ENCODE measurements at regions not wholly inside any gene's neighbourhood (a gene's known extent, or its start where the extent isn't known, plus 50 kb on each side); places are given as distances from the start of the nearest gene placed in this dataset.

DNA sequence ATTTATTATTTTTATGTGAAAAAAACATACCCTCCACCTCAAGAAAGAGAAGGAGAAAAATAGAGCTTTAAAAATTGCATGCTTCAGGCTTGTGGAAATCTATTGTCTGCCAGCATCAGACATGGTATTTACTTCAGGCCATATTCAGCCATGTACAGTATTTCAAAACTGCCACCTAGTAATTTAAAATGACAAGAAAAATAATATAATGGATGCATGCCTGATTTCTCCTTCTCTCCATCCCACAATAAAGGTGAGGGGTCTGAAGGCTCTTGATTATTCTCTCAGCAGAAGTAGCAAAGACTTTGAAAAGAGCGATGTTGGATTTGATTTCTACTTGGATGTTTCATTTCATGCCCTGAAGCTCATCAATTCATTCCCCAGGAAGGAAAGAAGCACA, 250.7 kb downstream of the TBC1D4 start:
- DNase-seq (no peak), FAIRE-seq (no peak)
- Histone ChIP-seq H3K4me3 (ENCODE audit: low read depth in 1 of 3, low read length in 3 of 3) (no peak overlapping the region), H3K4me1 (ENCODE audit: control insufficient read depth in 3 of 3, insufficient read depth in 2 of 3, low read depth in 1 of 3, low read length in 2 of 3) (no peaks in the 10 kb centered on the region), H3K9me3 (ENCODE audit: control insufficient read depth in 2 of 2, insufficient read depth in 1 of 2, low read depth in 1 of 2, low read length in 1 of 2) (no peaks in the 10 kb centered on the region), H3K27ac (ENCODE audit: low read depth in 1 of 3, low read length in 2 of 3) (no peak overlapping the region), H3K27me3 (ENCODE audit: control insufficient read depth in 3 of 3, insufficient read depth in 3 of 3, low read length in 3 of 3) (no peaks in the 10 kb centered on the region), H3K36me3 (ENCODE audit: control insufficient read depth in 3 of 3, insufficient read depth in 2 of 3, low read depth in 1 of 3, low read length in 3 of 3) (no peaks in the 10 kb centered on the region)
- 96 to 97% (median 97%) methylated on average over 1 of the region's 1 CpG for WGBS, 3 donors

DNA sequence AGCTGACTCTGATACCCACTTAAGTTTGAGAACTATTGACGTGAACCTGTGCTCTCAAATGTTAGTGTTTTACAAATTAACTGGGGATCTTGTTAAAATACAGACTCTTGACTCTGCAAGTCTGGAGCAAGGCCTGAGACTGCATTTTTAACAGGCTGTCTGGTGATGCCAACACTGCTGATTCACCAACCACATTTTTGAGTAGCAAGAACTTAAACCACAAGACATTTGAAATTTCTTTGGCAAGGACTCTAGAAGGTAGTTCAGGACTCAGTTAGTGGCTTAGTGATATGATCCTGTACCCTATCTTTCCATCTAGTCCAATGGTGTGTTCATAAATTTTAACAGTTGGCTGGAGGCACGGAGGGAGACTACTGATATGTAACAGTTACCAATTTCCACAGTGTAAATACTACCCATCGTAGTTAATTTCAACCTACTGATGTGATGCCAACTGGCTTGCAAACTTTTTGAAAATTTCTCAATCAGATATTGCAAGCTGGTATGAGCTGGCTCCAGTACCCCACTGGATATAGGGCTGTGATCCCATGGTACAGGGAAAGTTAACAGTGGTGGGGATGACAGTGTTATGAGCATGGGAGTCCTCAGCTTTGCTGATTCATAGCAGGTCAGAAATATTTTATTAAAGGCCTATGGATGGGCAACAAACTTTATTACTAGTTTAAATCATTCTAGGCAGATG, 255.1 kb downstream of the TBC1D4 start:
- FAIRE-seq: no peak
- H3K27me3 ChIP-seq (ENCODE audit: control insufficient read depth in 3 of 3, insufficient read depth in 3 of 3, low read length in 3 of 3): peaks cover 0 to 4% (median 0%) of the 10 kb centered on the region in 3 donors
- H3K27ac ChIP-seq (ENCODE audit: low read depth in 1 of 3, low read length in 2 of 3): no peak overlapping the region
- no peaks in the 10 kb centered on the region for H3K36me3 ChIP-seq (ENCODE audit: control insufficient read depth in 3 of 3, insufficient read depth in 2 of 3, low read depth in 1 of 3, low read length in 3 of 3)
- peaks cover 0 to under 1% of the 10 kb centered on the region in 2 donors for H3K9me3 ChIP-seq (ENCODE audit: control insufficient read depth in 2 of 2, insufficient read depth in 1 of 2, low read depth in 1 of 2, low read length in 1 of 2)
- no peak overlapping the region for H3K4me3 ChIP-seq (ENCODE audit: low read depth in 1 of 3, low read length in 3 of 3)
- no peak for DNase-seq
- 74 to 87% (median 84%) methylated on average over 3 of the region's 3 CpGs for WGBS, 3 donors
- H3K4me1 ChIP-seq (ENCODE audit: control insufficient read depth in 3 of 3, insufficient read depth in 2 of 3, low read depth in 1 of 3, low read length in 2 of 3): no peaks in the 10 kb centered on the region

DNA sequence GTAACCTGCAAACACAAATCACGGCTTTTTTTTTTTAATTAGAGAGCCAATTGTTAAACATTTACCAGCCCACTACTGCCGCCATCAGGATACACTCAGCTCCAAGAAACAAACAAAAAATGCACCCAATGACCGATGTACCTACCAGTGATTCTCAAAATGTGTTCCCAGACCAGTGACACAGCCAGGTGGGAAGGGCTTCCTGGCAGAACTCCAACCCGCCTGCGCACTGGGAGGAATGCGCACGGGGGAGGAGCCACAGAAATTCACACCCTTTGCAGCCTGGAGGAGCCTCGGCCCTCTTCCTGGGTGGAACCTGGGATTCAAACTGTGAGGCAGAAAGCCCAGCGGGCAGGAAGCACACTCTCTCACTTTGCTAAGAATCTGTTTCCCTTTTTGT, 255.9 kb downstream of the TBC1D4 start:
- 77 to 86% (median 79%) methylated on average over 9 of the region's 9 CpGs for WGBS, 3 donors
- H3K9me3 ChIP-seq (ENCODE audit: control insufficient read depth in 2 of 2, insufficient read depth in 1 of 2, low read depth in 1 of 2, low read length in 1 of 2): peaks cover 0 to 3% of the 10 kb centered on the region in 2 donors
- no peak overlapping the region for H3K27ac ChIP-seq (ENCODE audit: low read depth in 1 of 3, low read length in 2 of 3)
- peaks cover 0 to 4% (median 0%) of the 10 kb centered on the region in 3 donors for H3K27me3 ChIP-seq (ENCODE audit: control insufficient read depth in 3 of 3, insufficient read depth in 3 of 3, low read length in 3 of 3)
- H3K4me3 ChIP-seq (ENCODE audit: low read depth in 1 of 3, low read length in 3 of 3): no peak overlapping the region
- DNase-seq (no peak), FAIRE-seq (no peak)
- H3K4me1 ChIP-seq (ENCODE audit: control insufficient read depth in 3 of 3, insufficient read depth in 2 of 3, low read depth in 1 of 3, low read length in 2 of 3): no peaks in the 10 kb centered on the region
- no peaks in the 10 kb centered on the region for H3K36me3 ChIP-seq (ENCODE audit: control insufficient read depth in 3 of 3, insufficient read depth in 2 of 3, low read depth in 1 of 3, low read length in 3 of 3)

DNA sequence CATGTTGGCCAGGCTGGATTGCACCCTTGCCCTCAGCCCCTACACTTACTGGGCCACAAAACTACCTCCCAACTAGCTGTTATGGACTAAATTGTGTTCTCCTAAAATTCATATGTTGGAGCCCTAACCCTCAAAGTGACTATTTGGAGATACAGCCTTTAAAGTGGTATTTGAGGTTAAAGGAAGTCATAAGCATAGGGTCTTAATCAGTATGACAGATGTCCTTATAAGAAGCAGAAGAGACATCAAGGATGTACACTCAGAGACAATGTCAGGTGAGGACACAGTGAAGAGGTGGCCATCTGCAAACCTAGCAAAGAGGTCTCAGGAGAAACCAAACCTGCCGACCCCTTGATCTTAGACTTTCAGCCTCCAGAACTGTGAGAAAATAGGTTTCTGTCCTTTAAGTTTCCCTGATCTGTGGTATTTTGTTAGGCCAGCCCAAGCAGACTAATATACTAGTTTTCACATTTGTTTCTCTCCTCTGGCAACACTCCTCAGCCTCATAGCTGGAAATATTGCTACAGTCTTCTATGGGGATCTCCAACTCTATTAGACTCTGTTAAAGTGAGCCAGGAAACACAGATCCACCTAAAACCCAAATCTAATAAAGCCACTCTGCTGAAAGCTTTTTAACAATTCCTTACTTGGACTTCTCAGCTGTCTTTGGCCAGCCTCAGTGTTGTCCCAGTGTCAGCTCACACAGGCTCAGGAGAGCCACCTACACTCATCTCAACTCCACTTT, 256.5 kb downstream of the TBC1D4 start:
- DNase-seq: no peak
- FAIRE-seq: no peak
- Histone ChIP-seq H3K4me1 (ENCODE audit: control insufficient read depth in 3 of 3, insufficient read depth in 2 of 3, low read depth in 1 of 3, low read length in 2 of 3) (no peaks in the 10 kb centered on the region), H3K36me3 (ENCODE audit: control insufficient read depth in 3 of 3, insufficient read depth in 2 of 3, low read depth in 1 of 3, low read length in 3 of 3) (no peaks in the 10 kb centered on the region), H3K9me3 (ENCODE audit: control insufficient read depth in 2 of 2, insufficient read depth in 1 of 2, low read depth in 1 of 2, low read length in 1 of 2) (peaks cover 0 to 3% of the 10 kb centered on the region in 2 donors), H3K27me3 (ENCODE audit: control insufficient read depth in 3 of 3, insufficient read depth in 3 of 3, low read length in 3 of 3) (peaks cover 0 to 4% (median 0%) of the 10 kb centered on the region in 3 donors), H3K27ac (ENCODE audit: low read depth in 1 of 3, low read length in 2 of 3) (no peak overlapping the region), H3K4me3 (ENCODE audit: low read depth in 1 of 3, low read length in 3 of 3) (no peak overlapping the region)
- 88 to 94% (median 91%) methylated on average over 1 of the region's 1 CpG for WGBS, 3 donors

DNA sequence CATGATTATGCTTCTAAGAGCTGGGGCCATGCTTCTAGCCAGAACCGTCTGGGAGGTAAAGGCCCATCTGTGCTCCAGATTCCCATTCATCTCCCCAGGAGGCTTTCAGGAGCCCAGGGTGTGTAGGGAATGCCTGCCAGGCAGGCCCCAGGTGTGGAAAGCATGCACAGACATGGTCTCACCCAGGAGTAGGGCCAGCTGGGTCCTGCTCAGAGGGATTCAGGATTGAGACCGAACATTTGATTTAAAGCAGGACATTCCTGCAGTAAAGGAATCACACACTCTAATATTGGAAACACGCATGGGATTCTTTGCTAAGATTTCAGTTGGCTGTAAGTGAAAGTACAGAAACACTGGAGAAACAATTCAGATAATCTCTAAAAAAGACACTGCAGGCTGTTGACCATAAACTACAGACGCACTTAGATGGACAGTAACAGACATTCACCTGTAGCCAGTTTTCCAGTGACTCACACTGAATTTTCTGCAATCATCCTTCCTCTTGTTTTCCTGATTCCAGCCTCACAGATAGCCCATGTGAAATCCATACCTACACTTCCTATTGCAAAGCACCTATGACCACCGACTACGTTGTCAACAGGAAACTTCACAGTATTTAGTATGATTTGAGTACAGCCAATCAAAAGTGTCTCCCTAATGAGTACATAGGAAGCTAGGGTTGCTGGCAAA, 257.8 kb downstream of the TBC1D4 start:
- no peaks in the 10 kb centered on the region for H3K4me1 ChIP-seq (ENCODE audit: control insufficient read depth in 3 of 3, insufficient read depth in 2 of 3, low read depth in 1 of 3, low read length in 2 of 3)
- peaks cover 0 to 3% of the 10 kb centered on the region in 2 donors for H3K9me3 ChIP-seq (ENCODE audit: control insufficient read depth in 2 of 2, insufficient read depth in 1 of 2, low read depth in 1 of 2, low read length in 1 of 2)
- H3K27me3 ChIP-seq (ENCODE audit: control insufficient read depth in 3 of 3, insufficient read depth in 3 of 3, low read length in 3 of 3): peaks cover 0 to 6% (median 5%) of the 10 kb centered on the region in 3 donors
- H3K27ac ChIP-seq (ENCODE audit: low read depth in 1 of 3, low read length in 2 of 3): no peak overlapping the region
- DNase-seq (no peak), FAIRE-seq (no peak)
- no peaks in the 10 kb centered on the region for H3K36me3 ChIP-seq (ENCODE audit: control insufficient read depth in 3 of 3, insufficient read depth in 2 of 3, low read depth in 1 of 3, low read length in 3 of 3)
- H3K4me3 ChIP-seq (ENCODE audit: low read depth in 1 of 3, low read length in 3 of 3): no peak overlapping the region
- 85 to 89% (median 88%) methylated on average over 6 of the region's 6 CpGs for WGBS, 3 donors

DNA sequence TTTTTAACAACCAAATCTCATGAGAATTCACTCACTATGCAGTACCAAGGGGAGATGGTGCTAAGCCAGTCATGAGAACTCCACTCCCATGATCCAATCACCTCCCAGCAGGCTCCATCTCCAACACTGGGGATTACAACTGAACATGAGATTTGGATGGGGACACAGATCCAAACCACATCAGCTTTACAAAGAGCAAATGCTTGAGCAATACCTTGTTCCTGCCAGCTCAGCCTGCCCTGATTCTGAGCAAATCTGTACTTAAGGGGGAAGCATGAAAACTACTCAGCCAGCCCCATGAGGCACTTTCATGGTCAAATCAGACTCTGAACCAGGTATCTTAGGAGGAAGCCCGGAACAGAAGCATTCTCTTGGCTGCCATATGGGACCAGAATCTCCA, 259.9 kb downstream of the TBC1D4 start:
- no peaks in the 10 kb centered on the region for H3K36me3 ChIP-seq (ENCODE audit: control insufficient read depth in 3 of 3, insufficient read depth in 2 of 3, low read depth in 1 of 3, low read length in 3 of 3)
- FAIRE-seq (no peak), DNase-seq (no peak)
- 63 to 88% (median 84%) methylated on average over 1 of the region's 1 CpG for WGBS, 3 donors
- H3K9me3 ChIP-seq (ENCODE audit: control insufficient read depth in 2 of 2, insufficient read depth in 1 of 2, low read depth in 1 of 2, low read length in 1 of 2): peaks cover 0 to 3% of the 10 kb centered on the region in 2 donors
- H3K27ac ChIP-seq (ENCODE audit: low read depth in 1 of 3, low read length in 2 of 3): no peak overlapping the region
- H3K4me1 ChIP-seq (ENCODE audit: control insufficient read depth in 3 of 3, insufficient read depth in 2 of 3, low read depth in 1 of 3, low read length in 2 of 3): no peaks in the 10 kb centered on the region
- H3K27me3 ChIP-seq (ENCODE audit: control insufficient read depth in 3 of 3, insufficient read depth in 3 of 3, low read length in 3 of 3): peaks cover 0 to 6% (median 5%) of the 10 kb centered on the region in 3 donors
- H3K4me3 ChIP-seq (ENCODE audit: low read depth in 1 of 3, low read length in 3 of 3): no peak overlapping the region

DNA sequence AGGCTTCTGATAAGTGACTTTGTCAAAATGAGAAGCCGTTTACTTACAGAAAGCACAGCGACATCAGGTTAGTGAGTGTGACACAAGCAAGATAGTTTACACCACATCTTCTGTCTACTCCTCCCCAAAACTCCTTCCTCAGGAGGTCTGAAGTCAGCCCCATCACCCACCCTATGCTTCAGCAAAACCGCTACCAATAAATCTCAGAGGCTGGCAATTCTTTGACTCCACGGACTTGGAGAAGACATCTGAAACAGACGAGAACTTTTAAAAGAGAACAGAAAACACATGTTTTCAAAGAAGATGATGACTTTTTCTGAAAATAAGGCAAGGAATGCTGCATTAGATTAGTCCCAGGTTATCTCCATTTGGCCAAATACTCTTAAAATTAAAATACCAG, 261.1 kb downstream of the TBC1D4 start:
- FAIRE-seq: no peak
- 80 to 85% (median 82%) methylated on average over 5 of the region's 5 CpGs for WGBS, 3 donors
- Histone ChIP-seq H3K27me3 (ENCODE audit: control insufficient read depth in 3 of 3, insufficient read depth in 3 of 3, low read length in 3 of 3) (peaks cover 0 to 6% (median 5%) of the 10 kb centered on the region in 3 donors), H3K9me3 (ENCODE audit: control insufficient read depth in 2 of 2, insufficient read depth in 1 of 2, low read depth in 1 of 2, low read length in 1 of 2) (peaks cover 0 to 3% of the 10 kb centered on the region in 2 donors), H3K27ac (ENCODE audit: low read depth in 1 of 3, low read length in 2 of 3) (no peak overlapping the region), H3K36me3 (ENCODE audit: control insufficient read depth in 3 of 3, insufficient read depth in 2 of 3, low read depth in 1 of 3, low read length in 3 of 3) (no peaks in the 10 kb centered on the region), H3K4me1 (ENCODE audit: control insufficient read depth in 3 of 3, insufficient read depth in 2 of 3, low read depth in 1 of 3, low read length in 2 of 3) (no peaks in the 10 kb centered on the region), H3K4me3 (ENCODE audit: low read depth in 1 of 3, low read length in 3 of 3) (no peak overlapping the region)
- no peak for DNase-seq

DNA sequence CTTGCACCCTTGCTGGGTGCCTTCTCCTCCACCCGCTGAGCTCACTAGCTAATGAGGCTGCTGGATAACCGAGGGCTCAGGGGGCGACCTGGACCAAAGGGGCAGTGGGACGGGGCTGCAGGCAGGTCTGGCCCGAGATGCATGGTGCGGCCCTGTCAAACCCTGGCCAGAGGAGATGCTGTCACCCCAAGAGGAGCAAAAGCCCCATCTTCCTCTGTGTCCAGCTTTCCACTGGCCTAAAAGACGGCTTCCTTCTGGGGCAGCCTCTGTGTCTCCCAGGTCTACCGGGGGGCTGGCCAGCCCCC, 261.8 kb downstream of the TBC1D4 start:
- Histone ChIP-seq H3K4me1 (ENCODE audit: control insufficient read depth in 3 of 3, insufficient read depth in 2 of 3, low read depth in 1 of 3, low read length in 2 of 3) (no peaks in the 10 kb centered on the region), H3K9me3 (ENCODE audit: control insufficient read depth in 2 of 2, insufficient read depth in 1 of 2, low read depth in 1 of 2, low read length in 1 of 2) (peaks cover 0 to 3% of the 10 kb centered on the region in 2 donors), H3K4me3 (ENCODE audit: low read depth in 1 of 3, low read length in 3 of 3) (no peak overlapping the region), H3K27ac (ENCODE audit: low read depth in 1 of 3, low read length in 2 of 3) (no peak overlapping the region), H3K36me3 (ENCODE audit: control insufficient read depth in 3 of 3, insufficient read depth in 2 of 3, low read depth in 1 of 3, low read length in 3 of 3) (no peaks in the 10 kb centered on the region), H3K27me3 (ENCODE audit: control insufficient read depth in 3 of 3, insufficient read depth in 3 of 3, low read length in 3 of 3) (peaks cover 0 to 12% (median 5%) of the 10 kb centered on the region in 3 donors)
- WGBS, 3 donors: 79 to 86% (median 84%) methylated on average over 8 of the region's 8 CpGs
- FAIRE-seq: no peak
- no peak for DNase-seq
